ENCODE measurements at regions not wholly inside any gene's neighbourhood (a gene's known extent, or its start where the extent isn't known, plus 50 kb on each side); places are given as distances from the start of the nearest gene placed in this dataset.
"Not testable (repeated sequence)": the region's sequence is repeated elsewhere in the genome, so short reads cannot be mapped to it uniquely, and the experiment has no call there.

- not testable (repeated sequence) for TF ChIP-seq CTCF (IDR thresholded peaks at IDR 0.05; ENCODE audit: borderline replicate concordance, extremely low read depth, low read length, poor library complexity, severe bottlenecking); EZH2 (IDR thresholded peaks at IDR 0.05; ENCODE audit: borderline replicate concordance, low read depth, low read length, severe bottlenecking)
Measured at GRCh38 chr3:912717-913116, 180.1 kb upstream of the CNTN6 start.
